ENCODE measurements at regions not wholly inside any gene's neighbourhood (a gene's known extent, or its start where the extent isn't known, plus 50 kb on each side); places are given as distances from the start of the nearest gene placed in this dataset.
A peak's percentile ranks its signal among the peaks of the same experiment; 100 is the strongest.

DNA sequence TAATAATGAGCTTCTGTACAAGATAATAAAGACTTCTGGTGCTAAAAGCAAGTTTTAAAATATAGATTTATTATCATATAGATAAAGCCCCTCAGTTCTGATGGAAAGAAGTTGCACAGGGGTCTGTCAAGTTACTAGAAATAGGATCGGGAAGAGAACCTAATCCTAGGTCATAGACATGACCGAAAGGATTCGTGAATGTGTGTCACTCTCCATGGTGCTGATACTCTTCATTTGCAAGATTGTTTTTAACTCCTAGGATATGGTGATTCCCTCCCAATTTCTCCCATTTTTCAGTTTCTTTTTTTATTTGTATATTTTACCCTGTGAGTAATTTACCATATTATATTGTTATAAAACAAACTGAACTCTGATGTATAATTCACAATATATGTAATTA is 58.9 kb upstream of the CTNNA2 start:
- in situ Hi-C loops (cut with HindIII; ENCODE audit: low sequenced_read_pairs), result no loop called here
- TF ChIP-seq, protein P1, sequence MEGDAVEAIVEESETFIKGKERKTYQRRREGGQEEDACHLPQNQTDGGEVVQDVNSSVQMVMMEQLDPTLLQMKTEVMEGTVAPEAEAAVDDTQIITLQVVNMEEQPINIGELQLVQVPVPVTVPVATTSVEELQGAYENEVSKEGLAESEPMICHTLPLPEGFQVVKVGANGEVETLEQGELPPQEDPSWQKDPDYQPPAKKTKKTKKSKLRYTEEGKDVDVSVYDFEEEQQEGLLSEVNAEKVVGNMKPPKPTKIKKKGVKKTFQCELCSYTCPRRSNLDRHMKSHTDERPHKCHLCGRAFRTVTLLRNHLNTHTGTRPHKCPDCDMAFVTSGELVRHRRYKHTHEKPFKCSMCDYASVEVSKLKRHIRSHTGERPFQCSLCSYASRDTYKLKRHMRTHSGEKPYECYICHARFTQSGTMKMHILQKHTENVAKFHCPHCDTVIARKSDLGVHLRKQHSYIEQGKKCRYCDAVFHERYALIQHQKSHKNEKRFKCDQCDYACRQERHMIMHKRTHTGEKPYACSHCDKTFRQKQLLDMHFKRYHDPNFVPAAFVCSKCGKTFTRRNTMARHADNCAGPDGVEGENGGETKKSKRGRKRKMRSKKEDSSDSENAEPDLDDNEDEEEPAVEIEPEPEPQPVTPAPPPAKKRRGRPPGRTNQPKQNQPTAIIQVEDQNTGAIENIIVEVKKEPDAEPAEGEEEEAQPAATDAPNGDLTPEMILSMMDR (IDR thresholded peaks at IDR 0.05; ENCODE audit: low read depth, low read length, missing control alignments), result no peak
- no peak overlapping the region for H3K4me3 ChIP-seq (ENCODE audit: low read depth, low read length)
- DNase-seq (ENCODE audit: low read depth), result peak; percentile 9

DNA sequence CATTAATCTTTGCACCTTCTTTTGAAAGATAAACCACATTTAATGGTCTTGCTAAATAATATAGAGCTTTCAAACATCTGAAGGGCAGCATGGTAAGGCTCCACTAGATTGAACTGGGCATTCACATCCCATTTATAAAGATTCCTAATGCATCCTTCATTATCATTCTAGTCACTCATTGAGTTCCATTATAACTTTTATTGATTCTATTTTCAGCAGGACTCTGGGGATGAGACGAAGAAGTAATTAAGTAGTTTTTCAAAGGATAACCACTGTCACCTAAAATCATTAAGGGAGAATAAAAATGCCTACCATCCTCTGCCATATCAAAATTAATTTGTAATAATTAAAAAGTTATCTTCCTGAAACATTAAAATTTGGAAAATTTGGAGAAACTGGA is 60.2 kb upstream of the CTNNA2 start:
- TF ChIP-seq, protein P1 (IDR thresholded peaks at IDR 0.05; ENCODE audit: low read depth, low read length, missing control alignments), result no peak
- no peak for DNase-seq (ENCODE audit: low read depth)
- in situ Hi-C loops (cut with HindIII; ENCODE audit: low sequenced_read_pairs), result no loop called here
- H3K4me3 ChIP-seq (ENCODE audit: low read depth, low read length), result no peak overlapping the region

DNA sequence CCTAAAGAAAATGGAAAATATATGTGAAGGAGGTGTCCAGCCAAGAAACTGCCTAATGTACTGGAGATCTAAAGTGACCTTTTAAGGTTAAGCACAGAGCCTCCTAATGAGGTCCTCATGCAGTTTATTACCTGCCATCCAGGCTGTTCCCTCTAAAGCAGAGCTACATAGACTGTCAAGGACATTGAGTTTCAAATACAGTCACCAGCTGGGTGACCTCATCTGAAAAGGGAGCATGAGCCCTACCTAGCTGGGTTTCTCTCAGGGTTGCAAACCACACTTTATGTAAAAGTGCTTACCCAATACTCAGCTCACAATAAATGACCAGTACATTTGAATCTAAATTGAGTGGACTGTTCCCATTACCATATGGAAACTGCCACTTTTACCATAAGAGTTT is 65.4 kb upstream of the CTNNA2 start:
- TF ChIP-seq, protein P1 (IDR thresholded peaks at IDR 0.05; ENCODE audit: low read depth, low read length, missing control alignments), result no peak
- DNase-seq (ENCODE audit: low read depth), result no peak
- in situ Hi-C loops (cut with HindIII; ENCODE audit: low sequenced_read_pairs), result no loop called here
- no peak overlapping the region for H3K4me3 ChIP-seq (ENCODE audit: low read depth, low read length)

DNA sequence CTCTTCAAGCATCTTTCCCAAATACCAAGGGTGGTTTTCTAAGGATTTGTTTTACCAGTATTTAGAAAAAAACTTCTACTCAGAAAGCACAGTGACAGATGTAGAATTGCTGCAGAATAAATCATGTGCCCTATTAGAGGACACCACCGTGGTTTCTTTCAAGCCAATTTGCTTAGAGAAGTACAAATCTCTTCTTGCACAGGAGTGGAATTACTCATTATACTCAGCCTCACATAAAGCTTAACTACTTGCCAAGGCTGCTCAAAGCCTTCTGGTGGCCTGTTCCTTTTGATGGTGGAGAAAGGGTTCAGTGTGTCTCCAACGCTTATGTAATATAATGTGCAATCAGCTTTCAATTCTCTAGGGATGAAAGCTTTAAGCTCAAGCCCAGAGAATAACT is 66.5 kb upstream of the CTNNA2 start:
- in situ Hi-C loops (cut with HindIII; ENCODE audit: low sequenced_read_pairs), result no loop called here
- DNase-seq (ENCODE audit: low read depth), result no peak
- TF ChIP-seq, protein P1 (IDR thresholded peaks at IDR 0.05; ENCODE audit: low read depth, low read length, missing control alignments), result no peak

DNA sequence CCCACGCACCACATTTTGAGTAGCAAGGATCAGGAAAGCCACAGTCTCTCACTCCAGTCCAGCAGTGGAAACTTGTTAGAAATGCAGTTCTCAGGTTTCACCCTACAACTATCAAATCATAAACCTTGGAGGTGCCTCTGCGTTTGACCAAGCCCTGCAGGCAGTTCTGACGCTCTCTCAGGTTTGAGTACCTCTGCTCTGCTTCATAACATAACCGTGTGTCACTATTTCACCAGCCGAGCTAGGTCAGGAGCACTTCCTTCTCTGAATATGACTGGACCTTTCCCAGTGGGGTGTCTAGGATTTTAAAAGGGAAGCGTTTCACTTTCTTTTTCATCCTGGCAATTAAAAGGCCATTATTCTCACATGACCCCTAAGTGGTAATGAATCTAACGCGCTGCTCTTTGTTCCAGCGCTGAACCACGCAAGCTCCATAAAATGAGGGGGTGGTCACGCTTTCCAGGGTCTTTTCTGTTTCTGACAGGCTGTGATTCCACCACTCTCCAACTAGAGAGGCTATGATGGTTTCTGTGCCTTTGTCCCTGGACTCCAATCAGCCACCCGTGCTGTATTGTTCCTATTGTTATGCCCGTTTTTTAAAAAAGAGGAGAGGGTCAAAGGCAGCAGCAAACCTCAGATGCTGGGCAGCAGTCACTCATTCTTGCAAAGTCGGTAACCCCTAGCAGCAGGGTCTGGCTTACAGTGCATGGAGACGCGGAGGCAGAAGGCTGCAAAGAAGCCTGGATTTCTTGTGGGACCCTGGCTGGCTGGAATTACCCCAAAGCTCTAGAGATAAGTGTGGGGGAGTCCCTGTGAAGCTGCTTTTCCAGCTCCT is 75.2 kb upstream of the CTNNA2 start:
- peak overlapping the region; percentile 22 for H3K4me3 ChIP-seq (ENCODE audit: low read depth, low read length)
- in situ Hi-C loops (cut with HindIII; ENCODE audit: low sequenced_read_pairs), result no loop called here
- DNase-seq (ENCODE audit: low read depth), result peak; percentile 51
- TF ChIP-seq, protein P1 (IDR thresholded peaks at IDR 0.05; ENCODE audit: low read depth, low read length, missing control alignments), result no peak

More for the DNA sequence above, 66.5 kb upstream of the CTNNA2 start:
- H3K4me3 ChIP-seq (ENCODE audit: low read depth, low read length), result no peak overlapping the region

DNA sequence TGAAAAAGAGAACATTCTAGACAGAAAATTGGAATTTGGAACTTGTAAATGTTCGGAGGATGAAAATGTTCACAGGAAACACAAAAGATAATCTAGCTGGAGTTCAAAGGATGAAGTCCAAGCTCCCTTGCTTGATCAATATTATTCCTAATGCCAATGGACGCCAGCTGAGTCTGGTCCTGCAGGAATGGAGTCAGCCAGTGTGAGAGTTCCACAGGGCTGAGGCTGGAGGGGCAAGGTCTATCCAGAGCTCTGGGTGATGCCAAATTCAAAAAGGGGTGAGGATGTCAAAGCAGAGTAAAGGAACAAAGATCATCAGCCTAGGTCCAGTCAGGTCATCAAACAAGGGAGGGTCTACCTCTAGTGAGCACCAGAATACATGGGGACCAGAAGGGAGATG is 78.5 kb upstream of the CTNNA2 start:
- H3K4me3 ChIP-seq (ENCODE audit: low read depth, low read length), result no peak overlapping the region
- DNase-seq (ENCODE audit: low read depth), result no peak
- in situ Hi-C loops (cut with HindIII; ENCODE audit: low sequenced_read_pairs), result no loop called here
- TF ChIP-seq, protein P1 (IDR thresholded peaks at IDR 0.05; ENCODE audit: low read depth, low read length, missing control alignments), result no peak
